ENCODE measurements at regions not wholly inside any gene's neighbourhood (a gene's known extent, or its start where the extent isn't known, plus 50 kb on each side); places are given as distances from the start of the nearest gene placed in this dataset.
A peak's percentile ranks its signal among the peaks of the same experiment; 100 is the strongest.

GRCh38 chr6:14674867-14675648, 557.5 kb downstream of the CD83 start:
- Histone ChIP-seq H3K27ac (ENCODE audit: poor library complexity, severe bottlenecking) (peak overlapping the region; percentile 60), H3K4me1 (ENCODE audit: insufficient read depth, poor library complexity, severe bottlenecking) (peaks cover 5% of the 10 kb centered on the region), H3K36me3 (ENCODE audit: low read depth) (no peaks in the 10 kb centered on the region), H3K9me3 (ENCODE audit: severe bottlenecking) (no peaks in the 10 kb centered on the region), H3K4me3 (ENCODE audit: severe bottlenecking) (no peak overlapping the region), H3K27me3 (ENCODE audit: insufficient read depth, poor library complexity, severe bottlenecking) (no peaks in the 10 kb centered on the region)
- ATAC-seq (ENCODE audit: low read depth), result no peak
- TF ChIP-seq, protein P1, sequence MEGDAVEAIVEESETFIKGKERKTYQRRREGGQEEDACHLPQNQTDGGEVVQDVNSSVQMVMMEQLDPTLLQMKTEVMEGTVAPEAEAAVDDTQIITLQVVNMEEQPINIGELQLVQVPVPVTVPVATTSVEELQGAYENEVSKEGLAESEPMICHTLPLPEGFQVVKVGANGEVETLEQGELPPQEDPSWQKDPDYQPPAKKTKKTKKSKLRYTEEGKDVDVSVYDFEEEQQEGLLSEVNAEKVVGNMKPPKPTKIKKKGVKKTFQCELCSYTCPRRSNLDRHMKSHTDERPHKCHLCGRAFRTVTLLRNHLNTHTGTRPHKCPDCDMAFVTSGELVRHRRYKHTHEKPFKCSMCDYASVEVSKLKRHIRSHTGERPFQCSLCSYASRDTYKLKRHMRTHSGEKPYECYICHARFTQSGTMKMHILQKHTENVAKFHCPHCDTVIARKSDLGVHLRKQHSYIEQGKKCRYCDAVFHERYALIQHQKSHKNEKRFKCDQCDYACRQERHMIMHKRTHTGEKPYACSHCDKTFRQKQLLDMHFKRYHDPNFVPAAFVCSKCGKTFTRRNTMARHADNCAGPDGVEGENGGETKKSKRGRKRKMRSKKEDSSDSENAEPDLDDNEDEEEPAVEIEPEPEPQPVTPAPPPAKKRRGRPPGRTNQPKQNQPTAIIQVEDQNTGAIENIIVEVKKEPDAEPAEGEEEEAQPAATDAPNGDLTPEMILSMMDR (IDR thresholded peaks at IDR 0.05; ENCODE audit: poor library complexity, severe bottlenecking), result no peak
- no peak for DNase-seq (ENCODE audit: low spot score)

DNA sequence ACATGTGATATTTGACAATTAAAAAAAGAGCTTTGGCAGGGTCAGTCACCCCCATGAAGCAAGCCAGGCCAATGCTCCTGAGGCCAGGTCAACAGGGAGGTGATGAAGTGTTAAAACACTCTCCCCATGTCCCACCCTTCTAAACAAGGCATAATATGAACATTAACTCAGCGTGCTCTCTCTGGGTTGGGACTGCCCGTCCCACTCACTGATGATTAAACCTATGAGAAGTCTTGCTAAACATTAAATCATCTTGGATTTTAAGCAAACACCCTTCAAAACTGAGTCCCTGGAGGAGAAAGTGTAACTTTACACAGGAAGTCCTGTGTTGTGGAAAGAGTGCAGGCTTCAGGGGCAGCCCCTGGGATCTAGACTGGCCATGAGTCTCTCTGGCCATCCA, 558.5 kb downstream of the CD83 start:
- Histone ChIP-seq H3K27ac (ENCODE audit: poor library complexity, severe bottlenecking) (peak overlapping the region; percentile 9), H3K4me3 (ENCODE audit: severe bottlenecking) (no peak overlapping the region), H3K27me3 (ENCODE audit: insufficient read depth, poor library complexity, severe bottlenecking) (no peaks in the 10 kb centered on the region), H3K9me3 (ENCODE audit: severe bottlenecking) (no peaks in the 10 kb centered on the region), H3K4me1 (ENCODE audit: insufficient read depth, poor library complexity, severe bottlenecking) (peaks cover 5% of the 10 kb centered on the region), H3K36me3 (ENCODE audit: low read depth) (no peaks in the 10 kb centered on the region)
- ATAC-seq (ENCODE audit: low read depth) (peak; percentile 62), DNase-seq (ENCODE audit: low spot score) (no peak)
- TF ChIP-seq, protein P1 (IDR thresholded peaks at IDR 0.05; ENCODE audit: poor library complexity, severe bottlenecking), result no peak

GRCh38 chr6:14676977-14677781, 559.6 kb downstream of the CD83 start:
- TF ChIP-seq, protein P1 (IDR thresholded peaks at IDR 0.05; ENCODE audit: poor library complexity, severe bottlenecking), result no peak
- DNase-seq (ENCODE audit: low spot score), result no peak
- no peak overlapping the region for H3K27ac ChIP-seq (ENCODE audit: poor library complexity, severe bottlenecking)

GRCh38 chr6:14681699-14682487, 564.0 kb upstream of the JARID2 start:
- no peaks in the 10 kb centered on the region for H3K27me3 ChIP-seq (ENCODE audit: insufficient read depth, poor library complexity, severe bottlenecking)
- DNase-seq (ENCODE audit: low spot score), result no peak
- no peaks in the 10 kb centered on the region for H3K36me3 ChIP-seq (ENCODE audit: low read depth)

More at GRCh38 chr6:14676977-14677781, 559.6 kb downstream of the CD83 start:
- Histone ChIP-seq H3K4me1 (ENCODE audit: insufficient read depth, poor library complexity, severe bottlenecking) (peaks cover 5% of the 10 kb centered on the region), H3K9me3 (ENCODE audit: severe bottlenecking) (no peaks in the 10 kb centered on the region), H3K36me3 (ENCODE audit: low read depth) (no peaks in the 10 kb centered on the region), H3K27me3 (ENCODE audit: insufficient read depth, poor library complexity, severe bottlenecking) (no peaks in the 10 kb centered on the region), H3K4me3 (ENCODE audit: severe bottlenecking) (no peak overlapping the region)
- ATAC-seq (ENCODE audit: low read depth), result no peak

More at GRCh38 chr6:14681699-14682487, 564.0 kb upstream of the JARID2 start:
- Histone ChIP-seq H3K27ac (ENCODE audit: poor library complexity, severe bottlenecking) (no peak overlapping the region), H3K4me3 (ENCODE audit: severe bottlenecking) (no peak overlapping the region), H3K9me3 (ENCODE audit: severe bottlenecking) (no peaks in the 10 kb centered on the region), H3K4me1 (ENCODE audit: insufficient read depth, poor library complexity, severe bottlenecking) (no peaks in the 10 kb centered on the region)
- ATAC-seq (ENCODE audit: low read depth), result no peak
- TF ChIP-seq, protein P1 (IDR thresholded peaks at IDR 0.05; ENCODE audit: poor library complexity, severe bottlenecking), result no peak
